ENCODE measurements at regions not wholly inside any gene's neighbourhood (a gene's known extent, or its start where the extent isn't known, plus 50 kb on each side); places are given as distances from the start of the nearest gene placed in this dataset.

DNA sequence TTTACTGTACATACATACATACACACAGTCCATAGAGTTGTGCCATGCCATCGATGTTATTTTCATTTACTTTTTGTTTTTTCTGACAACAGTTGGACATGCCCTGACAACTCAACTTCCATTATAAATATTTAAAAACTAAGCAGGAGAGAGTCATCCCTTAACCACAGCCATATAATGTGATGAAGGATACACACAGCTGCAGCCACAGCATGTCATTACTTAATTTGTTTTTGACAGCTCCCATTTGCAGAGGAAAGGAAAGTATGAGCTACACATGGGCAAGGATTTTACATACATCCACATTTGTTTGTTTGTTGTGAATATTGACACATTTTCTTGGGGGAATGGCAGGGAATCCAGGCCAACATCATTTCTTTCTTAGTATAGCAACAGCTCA is 91.5 kb upstream of the TUT7 start:
- TF ChIP-seq FIP1L1 (IDR thresholded peaks at IDR 0.05; ENCODE audit: low read depth, low read length, poor library complexity, severe bottlenecking) (no peak), ZNF589 (CRISPR knock-in tag; IDR thresholded peaks at IDR 0.05; ENCODE audit: low read depth) (no peak), SRF (CRISPR knock-in tag; IDR thresholded peaks at IDR 0.05) (no peak), NONO (IDR thresholded peaks at IDR 0.05; ENCODE audit: low read depth in 2 of 2, low read length in 1 of 2) (no peak), TOE1 (IDR thresholded peaks at IDR 0.05; ENCODE audit: borderline replicate concordance) (no peak), TOE1 (CRISPR knock-in tag; IDR thresholded peaks at IDR 0.05; ENCODE audit: borderline replicate concordance, low read depth) (no peak), ZNF146 (CRISPR knock-in tag; IDR thresholded peaks at IDR 0.05; ENCODE audit: unreplicated experiment) (no peak), CREB1 (IDR thresholded peaks at IDR 0.05) (no peak), CREB1 (CRISPR knock-in tag; IDR thresholded peaks at IDR 0.05) (no peak), CHD7 (IDR thresholded peaks at IDR 0.05; ENCODE audit: low read depth, low read length) (no peak), ATF1 (CRISPR knock-in tag; IDR thresholded peaks at IDR 0.05) (no peak), ATF1 (tag; IDR thresholded peaks at IDR 0.05) (no peak)
- TF ChIP-seq, protein P1, sequence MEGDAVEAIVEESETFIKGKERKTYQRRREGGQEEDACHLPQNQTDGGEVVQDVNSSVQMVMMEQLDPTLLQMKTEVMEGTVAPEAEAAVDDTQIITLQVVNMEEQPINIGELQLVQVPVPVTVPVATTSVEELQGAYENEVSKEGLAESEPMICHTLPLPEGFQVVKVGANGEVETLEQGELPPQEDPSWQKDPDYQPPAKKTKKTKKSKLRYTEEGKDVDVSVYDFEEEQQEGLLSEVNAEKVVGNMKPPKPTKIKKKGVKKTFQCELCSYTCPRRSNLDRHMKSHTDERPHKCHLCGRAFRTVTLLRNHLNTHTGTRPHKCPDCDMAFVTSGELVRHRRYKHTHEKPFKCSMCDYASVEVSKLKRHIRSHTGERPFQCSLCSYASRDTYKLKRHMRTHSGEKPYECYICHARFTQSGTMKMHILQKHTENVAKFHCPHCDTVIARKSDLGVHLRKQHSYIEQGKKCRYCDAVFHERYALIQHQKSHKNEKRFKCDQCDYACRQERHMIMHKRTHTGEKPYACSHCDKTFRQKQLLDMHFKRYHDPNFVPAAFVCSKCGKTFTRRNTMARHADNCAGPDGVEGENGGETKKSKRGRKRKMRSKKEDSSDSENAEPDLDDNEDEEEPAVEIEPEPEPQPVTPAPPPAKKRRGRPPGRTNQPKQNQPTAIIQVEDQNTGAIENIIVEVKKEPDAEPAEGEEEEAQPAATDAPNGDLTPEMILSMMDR (IDR thresholded peaks at IDR 0.05 in 2 of 3, conservative IDR thresholded peaks at IDR 0.05 in 1 of 3; ENCODE audit: insufficient read depth in 2 of 3, low read depth in 1 of 3, low read length in 3 of 3): no peak
- TF ChIP-seq, protein P2, sequence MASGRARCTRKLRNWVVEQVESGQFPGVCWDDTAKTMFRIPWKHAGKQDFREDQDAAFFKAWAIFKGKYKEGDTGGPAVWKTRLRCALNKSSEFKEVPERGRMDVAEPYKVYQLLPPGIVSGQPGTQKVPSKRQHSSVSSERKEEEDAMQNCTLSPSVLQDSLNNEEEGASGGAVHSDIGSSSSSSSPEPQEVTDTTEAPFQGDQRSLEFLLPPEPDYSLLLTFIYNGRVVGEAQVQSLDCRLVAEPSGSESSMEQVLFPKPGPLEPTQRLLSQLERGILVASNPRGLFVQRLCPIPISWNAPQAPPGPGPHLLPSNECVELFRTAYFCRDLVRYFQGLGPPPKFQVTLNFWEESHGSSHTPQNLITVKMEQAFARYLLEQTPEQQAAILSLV (tag; IDR thresholded peaks at IDR 0.05): no peak

Data from K562 (cell line).